Testis (tissue), 2 donors: ENCODE measurements at regions not wholly inside any gene's neighbourhood (a gene's known extent, or its start where the extent isn't known, plus 50 kb on each side); places are given as distances from the start of the nearest gene placed in this dataset.

Experiments
- POLR2A ChIP-seq: fragments of 450-650 bp; IDR thresholded peaks from one replicate; pipeline ENCODE4 v1.6.1; 2017; ENCODE audit warnings: antibody characterized with exemption, mild to moderate bottlenecking, moderate library complexity
- TF ChIP-seq, protein P1 (sequence below), 3 experiments: fragments of 450-650 bp in 2 of 3; fragments of 200-600 bp in 1 of 3; sonication (generic) in 1 of 3; IDR thresholded peaks; one replicate each; pipeline ENCODE4 v1.5.1; 2016 to 2019; ENCODE audit warnings: antibody characterized with exemption in 3 of 3, mild to moderate bottlenecking in 2 of 3, moderate library complexity in 1 of 3

DNA sequence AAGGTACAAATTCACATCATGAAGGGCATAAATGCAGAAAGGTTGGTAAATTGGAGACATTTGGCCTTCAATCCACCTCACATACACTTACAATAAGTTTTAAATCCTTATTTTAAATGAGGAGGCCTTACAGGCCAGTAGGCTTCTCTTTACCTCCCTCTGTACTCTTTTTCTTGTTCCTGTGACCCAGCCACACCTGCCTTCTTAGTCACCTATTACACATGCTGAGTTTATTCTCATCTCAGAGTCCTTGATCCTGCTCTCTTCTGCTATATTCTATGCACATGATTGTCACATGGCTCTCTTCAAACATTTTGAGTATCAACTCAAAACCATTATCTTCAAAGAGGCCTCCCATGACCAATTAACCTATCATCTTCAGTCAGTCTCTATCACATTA lies 491.5 kb downstream of the SATB2 start:
- TF ChIP-seq, protein P1, sequence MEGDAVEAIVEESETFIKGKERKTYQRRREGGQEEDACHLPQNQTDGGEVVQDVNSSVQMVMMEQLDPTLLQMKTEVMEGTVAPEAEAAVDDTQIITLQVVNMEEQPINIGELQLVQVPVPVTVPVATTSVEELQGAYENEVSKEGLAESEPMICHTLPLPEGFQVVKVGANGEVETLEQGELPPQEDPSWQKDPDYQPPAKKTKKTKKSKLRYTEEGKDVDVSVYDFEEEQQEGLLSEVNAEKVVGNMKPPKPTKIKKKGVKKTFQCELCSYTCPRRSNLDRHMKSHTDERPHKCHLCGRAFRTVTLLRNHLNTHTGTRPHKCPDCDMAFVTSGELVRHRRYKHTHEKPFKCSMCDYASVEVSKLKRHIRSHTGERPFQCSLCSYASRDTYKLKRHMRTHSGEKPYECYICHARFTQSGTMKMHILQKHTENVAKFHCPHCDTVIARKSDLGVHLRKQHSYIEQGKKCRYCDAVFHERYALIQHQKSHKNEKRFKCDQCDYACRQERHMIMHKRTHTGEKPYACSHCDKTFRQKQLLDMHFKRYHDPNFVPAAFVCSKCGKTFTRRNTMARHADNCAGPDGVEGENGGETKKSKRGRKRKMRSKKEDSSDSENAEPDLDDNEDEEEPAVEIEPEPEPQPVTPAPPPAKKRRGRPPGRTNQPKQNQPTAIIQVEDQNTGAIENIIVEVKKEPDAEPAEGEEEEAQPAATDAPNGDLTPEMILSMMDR (IDR thresholded peaks at IDR 0.05) = no peak
- TF ChIP-seq POLR2A = no peak
